OCI-LY3 (cell line): ENCODE measurements at regions not wholly inside any gene's neighbourhood (a gene's known extent, or its start where the extent isn't known, plus 50 kb on each side); places are given as distances from the start of the nearest gene placed in this dataset.

ENCODE experiments used
- H2AFZ ChIP-seq: fragments of 200-600, 300-600 bp; shearing (Covaris generic); 2 replicates; pipeline ENCODE4 v1.6.0; 2014; ENCODE audit warnings: antibody characterized with exemption, low read depth, low read length
- H3K27ac ChIP-seq: fragments of 200-600, 300-600 bp; sonication (generic); 2 replicates; pipeline ENCODE4 v1.5.1; 2014; ENCODE audit warnings: mild to moderate bottlenecking, low read length, moderate library complexity, mixed read lengths
- H3K27me3 ChIP-seq: fragments of 200-600, 300-600 bp; sonication (generic); 2 replicates; pipeline ENCODE4 v1.6.1; 2014; ENCODE audit warnings: low read depth, low read length, mixed read lengths
- H3K36me3 ChIP-seq: fragments of 200-600, 300-600 bp; sonication (generic); replicated peaks from 2 replicates; pipeline ENCODE3; 2014; ENCODE audit warnings: low read depth, low read length, mixed read lengths
- H3K4me1 ChIP-seq: fragments of 300-600, 200-600 bp; sonication (generic); 2 replicates; pipeline ENCODE4 v1.6.1; 2014; ENCODE audit warnings: low read length, mixed read lengths
- H3K4me2 ChIP-seq: fragments of 200-600, 300-600 bp; sonication (generic); 2 replicates; pipeline ENCODE4 v1.6.1; 2014; ENCODE audit warnings: low read length, mixed read lengths
- H3K4me3 ChIP-seq: fragments of 300-600, 200-600 bp; sonication (generic); 2 replicates; pipeline ENCODE4 v1.5.1; 2014; ENCODE audit warnings: antibody characterized with exemption, mild to moderate bottlenecking, low read length, moderate library complexity
- H3K79me2 ChIP-seq: fragments of 300-600, 200-600 bp; shearing (Covaris generic); 2 replicates; pipeline ENCODE4 v1.6.1; 2014; ENCODE audit warnings: mild to moderate bottlenecking, low read length, mixed read lengths
- H3K9ac ChIP-seq: fragments of 300-600, 200-600 bp; shearing (Covaris generic); 2 replicates; pipeline ENCODE4 v1.6.0; 2014; ENCODE audit warnings: mild to moderate bottlenecking, low read length, moderate library complexity
- H3K9me3 ChIP-seq: fragments of 200-600, 300-600 bp; shearing (Covaris generic); 2 replicates; pipeline ENCODE4 v1.6.1; 2014; ENCODE audit warnings: low read length, mixed read lengths; ENCODE audit not compliant: insufficient read depth
- H4K20me1 ChIP-seq: fragments of 200-600, 300-600 bp; sonication (generic); 2 replicates; pipeline ENCODE4 v1.6.1; 2016; ENCODE audit warnings: low read length, mixed read lengths; ENCODE audit not compliant: insufficient read depth
- EZH2phosphoT487 ChIP-seq: fragments of 200-600 bp; shearing (Covaris generic); IDR thresholded peaks from 2 replicates; pipeline ENCODE4 v1.6.1; 2018; ENCODE audit warnings: antibody characterized with exemption, mixed run types, low read depth
- TF ChIP-seq, protein P1 (sequence below): fragments of 200-600, 300-600 bp; sonication (generic); IDR thresholded peaks from 2 replicates; pipeline ENCODE4 v1.5.1; 2014; ENCODE audit warnings: antibody characterized with exemption, low read length, low read depth

DNA sequence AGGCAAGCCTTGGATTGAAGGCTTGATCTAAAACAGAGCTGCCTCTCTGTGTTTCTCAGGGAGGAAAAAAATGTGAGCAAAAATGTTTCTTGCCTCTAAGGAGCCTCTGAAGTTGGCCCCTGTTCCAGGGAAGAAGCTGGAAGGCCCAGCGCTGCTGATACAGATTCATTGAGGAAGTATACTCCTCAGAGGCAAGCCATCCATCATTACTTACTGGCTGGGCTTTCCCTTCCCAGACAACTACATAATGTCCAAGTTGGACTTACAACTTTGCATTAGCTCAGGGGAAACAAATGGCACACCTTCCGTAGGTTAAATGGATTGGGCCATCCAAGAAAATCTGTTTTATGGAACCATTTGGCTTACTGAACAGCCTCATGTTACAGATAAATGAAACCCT, 263.7 kb upstream of the SEL1L start:
- no peak overlapping the region for H3K9ac ChIP-seq
- no peaks in the 10 kb centered on the region for H3K79me2 ChIP-seq
- 0 out of 2 replicates have a peak, but pooled peaks cover 3% of the 10 kb centered on the region for H3K9me3 ChIP-seq
- no peak overlapping the region for H3K27ac ChIP-seq
- H3K4me2 ChIP-seq: no peak overlapping the region
- TF ChIP-seq, protein P1, sequence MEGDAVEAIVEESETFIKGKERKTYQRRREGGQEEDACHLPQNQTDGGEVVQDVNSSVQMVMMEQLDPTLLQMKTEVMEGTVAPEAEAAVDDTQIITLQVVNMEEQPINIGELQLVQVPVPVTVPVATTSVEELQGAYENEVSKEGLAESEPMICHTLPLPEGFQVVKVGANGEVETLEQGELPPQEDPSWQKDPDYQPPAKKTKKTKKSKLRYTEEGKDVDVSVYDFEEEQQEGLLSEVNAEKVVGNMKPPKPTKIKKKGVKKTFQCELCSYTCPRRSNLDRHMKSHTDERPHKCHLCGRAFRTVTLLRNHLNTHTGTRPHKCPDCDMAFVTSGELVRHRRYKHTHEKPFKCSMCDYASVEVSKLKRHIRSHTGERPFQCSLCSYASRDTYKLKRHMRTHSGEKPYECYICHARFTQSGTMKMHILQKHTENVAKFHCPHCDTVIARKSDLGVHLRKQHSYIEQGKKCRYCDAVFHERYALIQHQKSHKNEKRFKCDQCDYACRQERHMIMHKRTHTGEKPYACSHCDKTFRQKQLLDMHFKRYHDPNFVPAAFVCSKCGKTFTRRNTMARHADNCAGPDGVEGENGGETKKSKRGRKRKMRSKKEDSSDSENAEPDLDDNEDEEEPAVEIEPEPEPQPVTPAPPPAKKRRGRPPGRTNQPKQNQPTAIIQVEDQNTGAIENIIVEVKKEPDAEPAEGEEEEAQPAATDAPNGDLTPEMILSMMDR: no peak
- no peak for TF ChIP-seq EZH2phosphoT487
- no peak overlapping the region for H3K4me3 ChIP-seq
- H4K20me1 ChIP-seq: no peaks in the 10 kb centered on the region
- no peaks in the 10 kb centered on the region for H3K36me3 ChIP-seq
- H3K4me1 ChIP-seq: no peaks in the 10 kb centered on the region
- no peaks in the 10 kb centered on the region for H3K27me3 ChIP-seq
- H2AFZ ChIP-seq: no peak overlapping the region

DNA sequence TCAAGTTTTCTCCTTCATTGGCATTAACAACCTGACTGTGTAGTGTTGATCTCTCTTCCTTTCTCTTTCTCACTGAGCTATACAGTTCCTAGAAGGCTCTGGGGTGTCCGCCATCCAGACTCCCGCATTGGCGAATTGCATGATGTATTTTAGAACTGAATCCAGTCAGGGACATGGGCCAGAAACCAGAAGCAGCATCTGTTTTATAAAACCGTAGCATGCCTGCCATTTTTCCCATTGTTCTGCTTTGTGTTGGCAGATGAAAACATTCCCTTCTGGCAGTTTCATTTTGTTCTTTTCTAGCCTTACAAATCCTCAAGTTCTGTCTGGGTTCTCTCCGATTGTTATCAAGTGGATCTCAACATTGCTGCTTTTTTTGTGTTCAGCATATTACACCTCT, 268.3 kb upstream of the SEL1L start:
- no peak overlapping the region for H3K4me2 ChIP-seq
- no peaks in the 10 kb centered on the region for H3K36me3 ChIP-seq
- no peaks in the 10 kb centered on the region for H3K79me2 ChIP-seq
- TF ChIP-seq EZH2phosphoT487: no peak
- TF ChIP-seq, protein P1: no peak
- H2AFZ ChIP-seq: no peak overlapping the region
- H4K20me1 ChIP-seq: no peaks in the 10 kb centered on the region
- no peaks in the 10 kb centered on the region for H3K9me3 ChIP-seq
- no peaks in the 10 kb centered on the region for H3K4me1 ChIP-seq
- H3K4me3 ChIP-seq: no peak overlapping the region
- H3K27ac ChIP-seq: no peak overlapping the region
- H3K27me3 ChIP-seq: no peaks in the 10 kb centered on the region
- H3K9ac ChIP-seq: no peak overlapping the region

DNA sequence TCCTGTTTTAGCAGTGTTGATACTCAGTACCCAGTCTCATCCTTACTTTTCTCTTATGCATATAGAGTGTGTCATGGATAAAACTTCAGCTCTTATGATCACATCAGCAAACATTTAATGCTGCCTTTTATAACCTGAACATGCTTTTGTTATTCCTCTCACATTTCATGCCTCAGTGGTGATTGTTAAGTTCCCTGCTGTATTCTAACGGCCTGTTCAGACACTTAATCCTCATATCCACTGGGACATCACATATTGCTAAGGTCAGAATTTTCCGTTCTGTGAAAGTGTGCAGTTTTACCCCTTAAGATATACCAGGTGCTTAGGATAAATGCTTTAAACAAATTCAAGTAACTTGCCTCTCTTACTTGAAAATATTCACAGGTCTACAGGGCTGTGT, 268.7 kb upstream of the SEL1L start:
- TF ChIP-seq, protein P1: no peak
- Histone ChIP-seq H3K27me3 (no peaks in the 10 kb centered on the region), H3K27ac (no peak overlapping the region), H3K9ac (no peak overlapping the region), H2AFZ (no peak overlapping the region), H3K36me3 (no peaks in the 10 kb centered on the region), H3K4me2 (no peak overlapping the region), H3K79me2 (no peaks in the 10 kb centered on the region), H3K4me3 (no peak overlapping the region), H3K9me3 (no peaks in the 10 kb centered on the region), H3K4me1 (no peaks in the 10 kb centered on the region), H4K20me1 (no peaks in the 10 kb centered on the region)

DNA sequence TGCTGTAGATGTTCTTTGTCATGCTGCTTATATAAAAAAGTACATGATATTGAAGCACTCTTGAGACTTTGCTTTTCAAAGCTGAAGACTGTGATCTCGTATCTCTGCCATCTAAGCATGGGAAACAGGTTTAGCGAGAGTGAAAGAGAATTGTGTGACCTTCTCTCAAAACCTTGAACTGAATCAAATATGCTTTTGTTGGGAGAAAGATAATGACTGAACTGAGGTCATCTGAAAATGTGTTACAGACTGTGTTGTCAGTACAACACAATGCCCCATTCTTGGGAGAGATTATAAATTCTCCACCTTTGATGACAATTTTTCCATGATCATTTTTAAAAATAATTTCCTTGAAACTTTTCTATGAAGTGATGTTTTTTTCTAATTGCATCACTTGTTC, 272.1 kb upstream of the SEL1L start:
- Histone ChIP-seq H3K4me1 (peaks cover 4% of the 10 kb centered on the region; the same call in 1 of the 2 replicates), H4K20me1 (no peaks in the 10 kb centered on the region), H3K27me3 (no peaks in the 10 kb centered on the region), H3K79me2 (no peaks in the 10 kb centered on the region), H2AFZ (no peak overlapping the region), H3K27ac (no peak overlapping the region), H3K9me3 (no peaks in the 10 kb centered on the region), H3K4me3 (no peak overlapping the region), H3K9ac (no peak overlapping the region), H3K36me3 (no peaks in the 10 kb centered on the region), H3K4me2 (no peak overlapping the region)
- TF ChIP-seq, protein P1: no peak
- TF ChIP-seq EZH2phosphoT487: no peak
